GM12865 (cell line): ENCODE measurements at regions not wholly inside any gene's neighbourhood (a gene's known extent, or its start where the extent isn't known, plus 50 kb on each side); places are given as distances from the start of the nearest gene placed in this dataset.

ENCODE experiments used
- DNase-seq: peaks from one replicate; pipeline ENCODE4 v3.0.0; 2010; ENCODE audit warnings: low read depth
- H3K4me3 ChIP-seq: 2 replicates; pipeline ENCODE4 v1.5.1; 2011; ENCODE audit warnings: mild to moderate bottlenecking, low read depth, low read length, control low read depth
- TF ChIP-seq, protein P1 (sequence below): IDR thresholded peaks from 2 replicates; pipeline ENCODE4 v1.5.1; 2011; ENCODE audit warnings: low read length, control low read depth, low read depth, inconsistent platforms; ENCODE audit not compliant: insufficient read depth; ENCODE audit errors: missing control alignments

DNA sequence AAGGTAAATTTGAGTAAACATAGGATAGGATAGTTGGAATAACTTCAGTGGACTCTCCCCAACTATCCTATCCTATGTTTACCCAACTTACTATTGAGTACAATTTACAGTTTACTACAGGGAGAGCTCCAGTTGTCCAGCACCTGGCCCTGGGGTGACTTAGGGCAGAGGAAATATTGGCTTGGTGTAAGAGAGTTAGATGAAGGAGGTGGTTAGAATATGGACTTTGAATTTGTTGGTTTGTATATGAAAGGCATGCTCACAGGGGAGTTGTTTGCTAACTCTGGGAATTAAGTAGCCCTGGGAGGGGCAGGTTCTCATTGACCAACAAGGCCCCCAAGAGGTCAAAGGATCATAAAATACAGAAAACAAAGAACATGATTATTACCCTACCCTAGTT is 497.7 kb downstream of the ARL4A start:
- DNase-seq = no peak
- H3K4me3 ChIP-seq = no peak overlapping the region
- TF ChIP-seq, protein P1, sequence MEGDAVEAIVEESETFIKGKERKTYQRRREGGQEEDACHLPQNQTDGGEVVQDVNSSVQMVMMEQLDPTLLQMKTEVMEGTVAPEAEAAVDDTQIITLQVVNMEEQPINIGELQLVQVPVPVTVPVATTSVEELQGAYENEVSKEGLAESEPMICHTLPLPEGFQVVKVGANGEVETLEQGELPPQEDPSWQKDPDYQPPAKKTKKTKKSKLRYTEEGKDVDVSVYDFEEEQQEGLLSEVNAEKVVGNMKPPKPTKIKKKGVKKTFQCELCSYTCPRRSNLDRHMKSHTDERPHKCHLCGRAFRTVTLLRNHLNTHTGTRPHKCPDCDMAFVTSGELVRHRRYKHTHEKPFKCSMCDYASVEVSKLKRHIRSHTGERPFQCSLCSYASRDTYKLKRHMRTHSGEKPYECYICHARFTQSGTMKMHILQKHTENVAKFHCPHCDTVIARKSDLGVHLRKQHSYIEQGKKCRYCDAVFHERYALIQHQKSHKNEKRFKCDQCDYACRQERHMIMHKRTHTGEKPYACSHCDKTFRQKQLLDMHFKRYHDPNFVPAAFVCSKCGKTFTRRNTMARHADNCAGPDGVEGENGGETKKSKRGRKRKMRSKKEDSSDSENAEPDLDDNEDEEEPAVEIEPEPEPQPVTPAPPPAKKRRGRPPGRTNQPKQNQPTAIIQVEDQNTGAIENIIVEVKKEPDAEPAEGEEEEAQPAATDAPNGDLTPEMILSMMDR = no peak

- no peak for DNase-seq
- TF ChIP-seq, protein P1 = no peak
Measured at GRCh38 chr7:13188236-13188805, 500.9 kb downstream of the ARL4A start.

DNA sequence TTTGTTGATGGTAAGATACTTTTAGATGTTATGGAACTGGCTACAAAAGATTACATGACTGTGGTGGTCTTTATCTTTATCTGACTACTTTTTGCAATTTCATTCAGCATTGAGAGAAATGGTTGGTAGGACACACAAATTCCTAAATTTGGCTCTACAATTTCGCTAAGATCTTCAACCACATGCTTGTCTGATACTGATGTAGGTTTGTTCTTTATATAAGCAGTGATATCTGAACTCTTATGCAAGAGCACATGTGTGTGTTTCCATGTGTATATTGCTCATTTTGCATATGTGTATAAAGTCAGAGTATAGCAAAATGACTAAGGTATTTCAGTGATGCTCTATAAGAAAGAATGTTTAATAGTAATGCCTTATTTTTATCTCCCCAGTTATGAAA is 501.5 kb downstream of the ARL4A start:
- TF ChIP-seq, protein P1 = no peak
- DNase-seq = no peak
- no peak overlapping the region for H3K4me3 ChIP-seq

More at GRCh38 chr7:13188236-13188805, 500.9 kb downstream of the ARL4A start:
- no peak overlapping the region for H3K4me3 ChIP-seq

- TF ChIP-seq, protein P1 = no peak
- no peak overlapping the region for H3K4me3 ChIP-seq
- DNase-seq = no peak
Measured at GRCh38 chr7:13189668-13190067, 502.2 kb downstream of the ARL4A start.

DNA sequence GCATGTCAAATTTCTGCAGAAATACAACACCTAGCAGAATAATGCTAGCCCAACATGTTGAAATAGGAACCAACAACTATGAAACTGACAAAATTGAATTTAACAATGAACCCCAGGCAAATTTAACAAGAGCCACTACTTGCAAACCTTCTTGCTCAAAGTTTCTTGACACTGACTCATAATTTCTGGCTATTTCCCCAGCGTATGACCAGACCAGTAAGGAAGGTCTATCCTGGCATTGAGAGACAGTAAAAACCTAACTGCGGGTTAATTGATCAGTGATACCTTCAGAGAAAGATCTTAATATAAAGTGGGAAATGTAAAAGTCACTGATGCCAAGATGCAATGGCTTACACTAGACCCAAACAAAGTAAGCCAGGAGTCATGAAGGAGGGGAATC is 510.1 kb downstream of the ARL4A start:
- no peak overlapping the region for H3K4me3 ChIP-seq
- no peak for DNase-seq
- TF ChIP-seq, protein P1 = no peak

- no peak overlapping the region for H3K4me3 ChIP-seq
- no peak for DNase-seq
- TF ChIP-seq, protein P1 = no peak
Measured at GRCh38 chr7:13198036-13198435, 510.6 kb downstream of the ARL4A start.

DNA sequence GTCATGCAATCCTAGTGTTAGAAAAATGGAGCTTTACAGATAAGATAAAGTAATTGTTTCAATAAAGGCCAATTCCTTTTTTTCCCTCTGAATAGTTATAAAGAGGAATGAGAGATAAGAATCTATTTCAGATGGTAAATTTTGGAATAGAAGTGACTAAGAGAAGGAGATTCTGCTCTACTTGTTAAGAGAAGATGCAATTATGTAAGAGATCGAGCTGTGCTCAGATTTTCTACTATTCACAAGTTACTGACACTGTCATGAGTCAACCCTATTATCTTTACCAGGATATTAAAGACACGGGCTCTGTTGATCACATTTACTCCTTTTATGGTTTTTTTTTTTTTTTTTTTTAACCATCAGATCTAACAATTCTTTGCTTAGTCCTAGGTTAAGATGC is 511.3 kb downstream of the ARL4A start:
- H3K4me3 ChIP-seq = no peak overlapping the region
- DNase-seq = no peak
- TF ChIP-seq, protein P1 = no peak
